ENCODE measurements at regions not wholly inside any gene's neighbourhood (a gene's known extent, or its start where the extent isn't known, plus 50 kb on each side); places are given as distances from the start of the nearest gene placed in this dataset.

- intact Hi-C loops (cut with DNase I), result no loop called here
- DNase-seq (no peak), ATAC-seq (no peak)
- H3K4me1 ChIP-seq (ENCODE audit: control insufficient read depth, insufficient read depth, low read length), result no peaks in the 10 kb centered on the region
- WGBS, result 79% methylated on average over 16 of the region's 16 CpGs
- H3K27ac ChIP-seq (ENCODE audit: low read length), result no peak overlapping the region
- no peaks in the 10 kb centered on the region for H3K27me3 ChIP-seq (ENCODE audit: control insufficient read depth, insufficient read depth)
- H3K9me3 ChIP-seq (ENCODE audit: control insufficient read depth, low read length), result no peaks in the 10 kb centered on the region
- no peak overlapping the region for H3K4me3 ChIP-seq (ENCODE audit: low read length)
These were observed 159.2 kb upstream of the C1orf174 start for GRCh38 chr1:4059270-4059669.

- Histone ChIP-seq H3K27ac (ENCODE audit: low read length) (no peak overlapping the region), H3K9me3 (ENCODE audit: control insufficient read depth, low read length) (no peaks in the 10 kb centered on the region), H3K4me1 (ENCODE audit: control insufficient read depth, insufficient read depth, low read length) (no peaks in the 10 kb centered on the region), H3K27me3 (ENCODE audit: control insufficient read depth, insufficient read depth) (no peaks in the 10 kb centered on the region), H3K4me3 (ENCODE audit: low read length) (no peak overlapping the region)
- no peak for ATAC-seq
- intact Hi-C loops (cut with DNase I), result no loop called here
- DNase-seq, result no peak
- 67% methylated on average over 12 of the region's 12 CpGs for WGBS
These were observed 160.8 kb upstream of the C1orf174 start for GRCh38 chr1:4060850-4061249.

GRCh38 chr1:4061521-4062031 lies 161.5 kb upstream of the C1orf174 start:
- intact Hi-C loops (cut with DNase I), result no loop called here
- no peak overlapping the region for H3K4me3 ChIP-seq (ENCODE audit: low read length)
- ATAC-seq, result no peak
- H3K27me3 ChIP-seq (ENCODE audit: control insufficient read depth, insufficient read depth), result no peaks in the 10 kb centered on the region
- no peaks in the 10 kb centered on the region for H3K9me3 ChIP-seq (ENCODE audit: control insufficient read depth, low read length)
- peak in 1 of 3 donors; percentile 45 for DNase-seq
- H3K4me1 ChIP-seq (ENCODE audit: control insufficient read depth, insufficient read depth, low read length), result no peaks in the 10 kb centered on the region
- H3K27ac ChIP-seq (ENCODE audit: low read length), result no peak overlapping the region
- 86% methylated on average over 21 of the region's 21 CpGs for WGBS

GRCh38 chr1:4062041-4062440 lies 162.0 kb upstream of the C1orf174 start:
- no peak for ATAC-seq
- no peak for DNase-seq
- H3K4me3 ChIP-seq (ENCODE audit: low read length), result no peak overlapping the region
- H3K27ac ChIP-seq (ENCODE audit: low read length), result no peak overlapping the region
- intact Hi-C loops (cut with DNase I), result no loop called here
- no peaks in the 10 kb centered on the region for H3K9me3 ChIP-seq (ENCODE audit: control insufficient read depth, low read length)
- H3K27me3 ChIP-seq (ENCODE audit: control insufficient read depth, insufficient read depth), result no peaks in the 10 kb centered on the region
- 83% methylated on average over 9 of the region's 9 CpGs for WGBS
- H3K4me1 ChIP-seq (ENCODE audit: control insufficient read depth, insufficient read depth, low read length), result no peaks in the 10 kb centered on the region

GRCh38 chr1:4062560-4062959 lies 162.5 kb upstream of the C1orf174 start:
- Histone ChIP-seq H3K9me3 (ENCODE audit: control insufficient read depth, low read length) (no peaks in the 10 kb centered on the region), H3K4me1 (ENCODE audit: control insufficient read depth, insufficient read depth, low read length) (no peaks in the 10 kb centered on the region), H3K4me3 (ENCODE audit: low read length) (no peak overlapping the region), H3K27ac (ENCODE audit: low read length) (no peak overlapping the region), H3K27me3 (ENCODE audit: control insufficient read depth, insufficient read depth) (no peaks in the 10 kb centered on the region)
- WGBS, result 63% methylated on average over 13 of the region's 13 CpGs
- no peak for DNase-seq
- peak in 1 of 2 donors; percentile 29 for ATAC-seq
- intact Hi-C loops (cut with DNase I), result no loop called here

- Histone ChIP-seq H3K4me1 (ENCODE audit: control insufficient read depth, insufficient read depth, low read length) (no peaks in the 10 kb centered on the region), H3K4me3 (ENCODE audit: low read length) (no peak overlapping the region), H3K9me3 (ENCODE audit: control insufficient read depth, low read length) (no peaks in the 10 kb centered on the region), H3K27me3 (ENCODE audit: control insufficient read depth, insufficient read depth) (no peaks in the 10 kb centered on the region), H3K27ac (ENCODE audit: low read length) (no peak overlapping the region)
- intact Hi-C loops (cut with DNase I), result no loop called here
- ATAC-seq, result no peak
- no peak for DNase-seq
- WGBS, result 82% methylated on average over 15 of the region's 15 CpGs
These were observed 162.9 kb upstream of the C1orf174 start for GRCh38 chr1:4062992-4063391.

GRCh38 chr1:4063516-4063915 lies 163.4 kb upstream of the C1orf174 start:
- H3K27ac ChIP-seq (ENCODE audit: low read length), result no peak overlapping the region
- 80% methylated on average over 7 of the region's 7 CpGs for WGBS
- H3K4me3 ChIP-seq (ENCODE audit: low read length), result no peak overlapping the region
- no peak for DNase-seq
- intact Hi-C loops (cut with DNase I), result no loop called here
- no peaks in the 10 kb centered on the region for H3K4me1 ChIP-seq (ENCODE audit: control insufficient read depth, insufficient read depth, low read length)
- H3K27me3 ChIP-seq (ENCODE audit: control insufficient read depth, insufficient read depth), result no peaks in the 10 kb centered on the region
- ATAC-seq, result no peak
- H3K9me3 ChIP-seq (ENCODE audit: control insufficient read depth, low read length), result no peaks in the 10 kb centered on the region

GRCh38 chr1:4064150-4064889 lies 164.2 kb upstream of the C1orf174 start:
- H3K27me3 ChIP-seq (ENCODE audit: control insufficient read depth, insufficient read depth), result no peaks in the 10 kb centered on the region
- H3K4me1 ChIP-seq (ENCODE audit: control insufficient read depth, insufficient read depth, low read length), result no peaks in the 10 kb centered on the region
- H3K4me3 ChIP-seq (ENCODE audit: low read length), result no peak overlapping the region
- 86% methylated on average over 7 of the region's 7 CpGs for WGBS
- ATAC-seq, result no peak
- H3K27ac ChIP-seq (ENCODE audit: low read length), result no peak overlapping the region
- DNase-seq, result no peak
- intact Hi-C loops (cut with DNase I), result no loop called here
- no peaks in the 10 kb centered on the region for H3K9me3 ChIP-seq (ENCODE audit: control insufficient read depth, low read length)

- intact Hi-C loops (cut with DNase I), result no loop called here
- DNase-seq (no peak), ATAC-seq (no peak)
- no peaks in the 10 kb centered on the region for H3K9me3 ChIP-seq (ENCODE audit: control insufficient read depth, low read length)
- 88% methylated on average over 3 of the region's 3 CpGs for WGBS
- H3K27me3 ChIP-seq (ENCODE audit: control insufficient read depth, insufficient read depth), result no peaks in the 10 kb centered on the region
- no peak overlapping the region for H3K4me3 ChIP-seq (ENCODE audit: low read length)
- no peak overlapping the region for H3K27ac ChIP-seq (ENCODE audit: low read length)
- H3K4me1 ChIP-seq (ENCODE audit: control insufficient read depth, insufficient read depth, low read length), result no peaks in the 10 kb centered on the region
These were observed 167.0 kb upstream of the C1orf174 start for GRCh38 chr1:4066860-4067599.

- Histone ChIP-seq H3K27me3 (ENCODE audit: control insufficient read depth, insufficient read depth) (no peaks in the 10 kb centered on the region), H3K4me1 (ENCODE audit: control insufficient read depth, insufficient read depth, low read length) (no peaks in the 10 kb centered on the region), H3K27ac (ENCODE audit: low read length) (no peak overlapping the region), H3K4me3 (ENCODE audit: low read length) (no peak overlapping the region), H3K9me3 (ENCODE audit: control insufficient read depth, low read length) (no peaks in the 10 kb centered on the region)
- intact Hi-C loops (cut with DNase I), result no loop called here
- WGBS, result 64% methylated on average over 8 of the region's 8 CpGs
- no peak for DNase-seq
- ATAC-seq, result no peak
These were observed 168.0 kb upstream of the C1orf174 start for GRCh38 chr1:4068076-4068475.

- 61% methylated on average over 6 of the region's 6 CpGs for WGBS
- no peaks in the 10 kb centered on the region for H3K4me1 ChIP-seq (ENCODE audit: control insufficient read depth, insufficient read depth, low read length)
These were observed 171.6 kb upstream of the C1orf174 start for GRCh38 chr1:4071653-4072052.

More at GRCh38 chr1:4071653-4072052, 171.6 kb upstream of the C1orf174 start:
- no peaks in the 10 kb centered on the region for H3K9me3 ChIP-seq (ENCODE audit: control insufficient read depth, low read length)
- ATAC-seq (no peak), DNase-seq (no peak)
- no peaks in the 10 kb centered on the region for H3K27me3 ChIP-seq (ENCODE audit: control insufficient read depth, insufficient read depth)
- H3K4me3 ChIP-seq (ENCODE audit: low read length), result no peak overlapping the region
- intact Hi-C loops (cut with DNase I), result no loop called here
- H3K27ac ChIP-seq (ENCODE audit: low read length), result no peak overlapping the region

Data from right cardiac atrium (tissue), 5 donors.